Esophagus squamous epithelium (tissue), 4 donors: ENCODE measurements at regions not wholly inside any gene's neighbourhood (a gene's known extent, or its start where the extent isn't known, plus 50 kb on each side); places are given as distances from the start of the nearest gene placed in this dataset.

Experiments used
- POLR2A ChIP-seq, 4 donors: fragments of 450-650 bp; IDR thresholded peaks; one replicate each; pipeline ENCODE4 v1.6.1; 2017; ENCODE audit warnings: antibody characterized with exemption in 4 of 4, mild to moderate bottlenecking in 4 of 4, moderate library complexity in 3 of 4
- TF ChIP-seq, protein P1 (sequence below), 6 experiments: fragments of 450-650 bp in 4 of 6; fragments of 200-600 bp in 2 of 6; sonication (generic) in 2 of 6; IDR thresholded peaks; one replicate each; pipeline ENCODE4 v1.5.1; 2016 to 2019; ENCODE audit warnings: antibody characterized with exemption in 6 of 6, mild to moderate bottlenecking in 4 of 6, moderate library complexity in 4 of 6

DNA sequence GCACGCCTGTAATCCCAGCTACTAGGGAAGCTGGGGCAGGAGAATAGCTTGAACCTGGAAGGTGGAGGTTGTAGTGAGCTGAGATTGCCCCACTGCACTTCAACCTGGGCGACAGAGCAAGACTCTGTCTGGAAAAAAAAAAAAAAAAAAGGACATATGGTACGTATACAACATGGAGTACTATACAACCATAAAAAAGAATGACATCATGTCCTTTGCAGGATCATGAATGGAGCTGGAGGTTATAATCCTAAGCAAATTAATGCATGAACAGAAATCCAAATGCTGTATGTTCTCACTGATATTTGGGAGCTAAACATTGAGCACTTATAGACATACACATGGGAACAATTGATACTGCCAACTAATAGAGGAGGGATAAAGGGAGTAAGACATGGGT, 99.3 kb upstream of the KCNJ3 start:
- TF ChIP-seq, protein P1, sequence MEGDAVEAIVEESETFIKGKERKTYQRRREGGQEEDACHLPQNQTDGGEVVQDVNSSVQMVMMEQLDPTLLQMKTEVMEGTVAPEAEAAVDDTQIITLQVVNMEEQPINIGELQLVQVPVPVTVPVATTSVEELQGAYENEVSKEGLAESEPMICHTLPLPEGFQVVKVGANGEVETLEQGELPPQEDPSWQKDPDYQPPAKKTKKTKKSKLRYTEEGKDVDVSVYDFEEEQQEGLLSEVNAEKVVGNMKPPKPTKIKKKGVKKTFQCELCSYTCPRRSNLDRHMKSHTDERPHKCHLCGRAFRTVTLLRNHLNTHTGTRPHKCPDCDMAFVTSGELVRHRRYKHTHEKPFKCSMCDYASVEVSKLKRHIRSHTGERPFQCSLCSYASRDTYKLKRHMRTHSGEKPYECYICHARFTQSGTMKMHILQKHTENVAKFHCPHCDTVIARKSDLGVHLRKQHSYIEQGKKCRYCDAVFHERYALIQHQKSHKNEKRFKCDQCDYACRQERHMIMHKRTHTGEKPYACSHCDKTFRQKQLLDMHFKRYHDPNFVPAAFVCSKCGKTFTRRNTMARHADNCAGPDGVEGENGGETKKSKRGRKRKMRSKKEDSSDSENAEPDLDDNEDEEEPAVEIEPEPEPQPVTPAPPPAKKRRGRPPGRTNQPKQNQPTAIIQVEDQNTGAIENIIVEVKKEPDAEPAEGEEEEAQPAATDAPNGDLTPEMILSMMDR (IDR thresholded peaks at IDR 0.05): no peak
- TF ChIP-seq POLR2A (IDR thresholded peaks at IDR 0.05): no peak
